Fibroblast of mammary gland (primary cell): ENCODE measurements at regions not wholly inside any gene's neighbourhood (a gene's known extent, or its start where the extent isn't known, plus 50 kb on each side); places are given as distances from the start of the nearest gene placed in this dataset.

Experiments used
- DNase-seq: peaks from one replicate; pipeline ENCODE4 v3.0.0-alpha.2; 2010; ENCODE audit warnings: low read depth
- H3K4me3 ChIP-seq: 2 replicates; pipeline ENCODE4 v1.5.1; 2011; ENCODE audit warnings: low read depth, mild to moderate bottlenecking, low read length, moderate library complexity; ENCODE audit not compliant: control insufficient read depth
- TF ChIP-seq, protein P1 (sequence below): conservative IDR thresholded peaks from 2 replicates; pipeline ENCODE4 v1.5.1; 2011; ENCODE audit warnings: low read depth, low read length, inconsistent platforms; ENCODE audit not compliant: control insufficient read depth, insufficient read depth

DNA sequence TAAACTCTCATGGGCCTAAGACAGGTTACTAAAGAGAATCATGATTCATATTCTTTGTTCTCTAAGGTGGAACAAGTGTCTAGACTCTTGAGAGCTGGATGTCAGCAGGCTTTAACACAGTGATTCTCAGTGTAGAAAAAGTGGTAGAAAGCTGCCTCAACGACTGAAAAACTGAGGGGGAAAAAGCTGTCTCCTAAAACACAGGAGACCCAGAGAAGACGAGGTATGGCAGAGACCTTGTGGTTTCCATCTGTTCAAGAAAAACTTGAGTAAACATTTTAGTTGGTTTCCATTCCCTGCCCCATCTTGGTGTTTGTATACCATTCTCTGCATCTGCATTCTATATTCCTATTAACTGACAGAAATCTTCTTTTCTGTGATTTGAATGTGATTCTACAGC, 57.6 kb upstream of the MAP3K7 start:
- no peak for DNase-seq
- TF ChIP-seq, protein P1, sequence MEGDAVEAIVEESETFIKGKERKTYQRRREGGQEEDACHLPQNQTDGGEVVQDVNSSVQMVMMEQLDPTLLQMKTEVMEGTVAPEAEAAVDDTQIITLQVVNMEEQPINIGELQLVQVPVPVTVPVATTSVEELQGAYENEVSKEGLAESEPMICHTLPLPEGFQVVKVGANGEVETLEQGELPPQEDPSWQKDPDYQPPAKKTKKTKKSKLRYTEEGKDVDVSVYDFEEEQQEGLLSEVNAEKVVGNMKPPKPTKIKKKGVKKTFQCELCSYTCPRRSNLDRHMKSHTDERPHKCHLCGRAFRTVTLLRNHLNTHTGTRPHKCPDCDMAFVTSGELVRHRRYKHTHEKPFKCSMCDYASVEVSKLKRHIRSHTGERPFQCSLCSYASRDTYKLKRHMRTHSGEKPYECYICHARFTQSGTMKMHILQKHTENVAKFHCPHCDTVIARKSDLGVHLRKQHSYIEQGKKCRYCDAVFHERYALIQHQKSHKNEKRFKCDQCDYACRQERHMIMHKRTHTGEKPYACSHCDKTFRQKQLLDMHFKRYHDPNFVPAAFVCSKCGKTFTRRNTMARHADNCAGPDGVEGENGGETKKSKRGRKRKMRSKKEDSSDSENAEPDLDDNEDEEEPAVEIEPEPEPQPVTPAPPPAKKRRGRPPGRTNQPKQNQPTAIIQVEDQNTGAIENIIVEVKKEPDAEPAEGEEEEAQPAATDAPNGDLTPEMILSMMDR: no peak
- H3K4me3 ChIP-seq: no peak overlapping the region

DNA sequence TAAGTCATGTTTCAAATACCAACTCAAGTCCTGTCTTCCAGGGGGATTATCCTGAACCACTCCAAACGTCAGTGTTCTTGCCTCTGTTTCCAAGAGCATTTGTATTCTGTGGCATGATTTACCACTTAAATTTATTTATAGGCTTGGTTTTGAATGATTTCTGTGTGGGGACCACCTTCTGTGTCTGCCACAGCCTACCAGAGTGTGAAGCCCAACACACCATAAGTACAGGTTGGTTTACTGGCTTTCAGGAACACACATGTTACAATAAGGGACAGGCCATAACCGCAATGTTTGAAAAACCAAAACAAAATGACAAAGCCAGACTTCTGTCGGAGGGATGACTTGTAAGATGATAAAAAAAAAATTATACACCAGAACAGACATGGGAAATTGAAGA, 56.5 kb upstream of the MAP3K7 start:
- no peak for DNase-seq
- no peak overlapping the region for H3K4me3 ChIP-seq
- TF ChIP-seq, protein P1: no peak

DNA sequence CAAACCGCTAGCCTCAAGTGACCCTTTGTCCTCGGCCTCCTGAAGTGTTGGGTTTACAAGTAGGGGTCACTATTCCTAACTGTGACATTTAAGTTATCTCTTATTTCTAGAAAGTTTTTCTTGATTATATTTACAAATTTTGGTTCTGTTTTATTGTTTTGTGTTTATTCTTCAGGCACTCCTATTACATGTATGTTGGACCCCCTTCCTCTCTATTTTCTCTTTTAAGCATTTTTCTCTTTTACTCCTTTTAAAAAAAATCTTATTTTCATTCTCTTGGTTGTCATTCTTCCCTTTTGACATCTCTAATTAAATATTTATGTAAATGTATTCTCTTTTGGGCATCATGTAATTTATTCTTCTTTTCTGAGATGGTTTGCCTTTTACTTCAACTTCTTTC, 50.4 kb upstream of the MAP3K7 start:
- TF ChIP-seq, protein P1: no peak
- no peak overlapping the region for H3K4me3 ChIP-seq

More for the DNA sequence above, 50.4 kb upstream of the MAP3K7 start:
- no peak for DNase-seq
